ENCODE measurements at regions not wholly inside any gene's neighbourhood (a gene's known extent, or its start where the extent isn't known, plus 50 kb on each side); places are given as distances from the start of the nearest gene placed in this dataset.

GRCh38 chr5:56343988-56344387, 110.9 kb upstream of the ANKRD55 start:
- DNase-seq: no peak

GRCh38 chr5:56342616-56343015, 109.5 kb upstream of the ANKRD55 start:
- DNase-seq: no peak

GRCh38 chr5:56340196-56340980, 107.3 kb upstream of the ANKRD55 start:
- no peak for DNase-seq

GRCh38 chr5:56339732-56340131, 106.6 kb upstream of the ANKRD55 start:
- DNase-seq: no peak

- DNase-seq: no peak
These were observed 104.7 kb upstream of the ANKRD55 start for GRCh38 chr5:56337715-56338319.

- DNase-seq: no peak
These were observed 102.1 kb upstream of the ANKRD55 start for GRCh38 chr5:56335212-56335611.

- DNase-seq: no peak
These were observed 97.7 kb upstream of the ANKRD55 start for GRCh38 chr5:56330806-56331205.

GRCh38 chr5:56330167-56330566, 97.0 kb upstream of the ANKRD55 start:
- no peak for DNase-seq

GRCh38 chr5:56329652-56330051, 96.5 kb upstream of the ANKRD55 start:
- DNase-seq: no peak

GRCh38 chr5:56328753-56329560, 95.8 kb upstream of the ANKRD55 start:
- DNase-seq: peak; percentile 59

- DNase-seq: peak; percentile 23
These were observed 94.7 kb upstream of the ANKRD55 start for GRCh38 chr5:56327809-56328208.

- DNase-seq: no peak
These were observed 93.6 kb upstream of the ANKRD55 start for GRCh38 chr5:56326770-56327169.

- DNase-seq: no peak
These were observed 93.0 kb upstream of the ANKRD55 start for GRCh38 chr5:56326116-56326515.

- no peak for DNase-seq
These were observed 91.9 kb upstream of the ANKRD55 start for GRCh38 chr5:56325039-56325438.

- DNase-seq: no peak
These were observed 90.4 kb upstream of the ANKRD55 start for GRCh38 chr5:56323505-56323904.

- DNase-seq: no peak
These were observed 89.5 kb upstream of the ANKRD55 start for GRCh38 chr5:56322592-56322991.

- DNase-seq: no peak
These were observed 88.2 kb upstream of the ANKRD55 start for GRCh38 chr5:56321236-56321881.

GRCh38 chr5:56320686-56321085, 87.6 kb upstream of the ANKRD55 start:
- no peak for DNase-seq

- DNase-seq: no peak
These were observed 86.5 kb upstream of the ANKRD55 start for GRCh38 chr5:56319526-56320181.

GRCh38 chr5:56317923-56318561, 84.9 kb upstream of the ANKRD55 start:
- no peak for DNase-seq

- no peak for DNase-seq
These were observed 83.3 kb upstream of the ANKRD55 start for GRCh38 chr5:56316299-56316994.

Data from central memory CD4-positive, alpha-beta T cell (primary cell).